CD4-positive, alpha-beta T cell treated with Interleukin-15 for 1 hour (primary cell): ENCODE measurements at regions not wholly inside any gene's neighbourhood (a gene's known extent, or its start where the extent isn't known, plus 50 kb on each side); places are given as distances from the start of the nearest gene placed in this dataset.
"Not testable (repeated sequence)": the region's sequence is repeated elsewhere in the genome, so short reads cannot be mapped to it uniquely, and the experiment has no call there.

Source experiments
- DNase-seq: peaks from one replicate; pipeline ENCODE4 v3.0.0-alpha.2; 2020

DNA sequence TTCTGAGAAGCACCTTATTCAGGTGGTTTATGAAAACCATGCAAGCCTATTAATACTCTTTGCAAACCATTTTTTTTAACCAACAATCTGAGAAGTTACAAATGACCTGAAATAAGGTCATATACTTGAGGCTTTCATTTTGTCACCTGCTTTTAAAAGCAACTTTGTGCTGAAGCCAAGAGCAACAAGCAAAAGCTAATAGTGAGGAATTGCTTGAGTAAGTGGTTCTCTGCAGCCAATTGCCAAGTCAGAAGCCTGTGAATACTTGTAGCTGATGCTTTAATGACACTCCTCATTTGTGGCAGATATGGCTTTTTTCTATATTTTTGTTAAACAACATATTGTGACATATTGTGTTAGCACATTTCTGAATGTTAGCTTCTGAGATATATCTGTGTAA, 126.7 kb upstream of the ZNF608 start:
- DNase-seq = no peak

DNA sequence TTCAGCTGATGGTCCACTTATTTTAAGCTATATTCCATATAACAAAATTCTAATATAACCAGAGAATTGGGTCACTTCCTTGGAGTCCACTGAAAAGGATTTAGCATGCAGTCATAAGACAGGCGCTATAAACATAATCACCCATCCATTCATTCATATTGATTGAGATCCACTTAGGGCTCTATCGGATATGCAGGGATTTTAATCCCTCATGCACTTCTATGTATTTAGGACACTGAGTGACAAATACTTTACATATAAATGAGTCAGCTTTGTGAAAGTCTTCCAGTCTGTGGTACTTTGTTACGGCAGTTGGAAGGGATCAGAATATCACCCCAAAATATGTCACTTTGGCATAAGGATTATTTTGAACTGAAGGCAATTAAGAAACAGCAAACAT, 127.3 kb upstream of the ZNF608 start:
- no peak for DNase-seq

DNA sequence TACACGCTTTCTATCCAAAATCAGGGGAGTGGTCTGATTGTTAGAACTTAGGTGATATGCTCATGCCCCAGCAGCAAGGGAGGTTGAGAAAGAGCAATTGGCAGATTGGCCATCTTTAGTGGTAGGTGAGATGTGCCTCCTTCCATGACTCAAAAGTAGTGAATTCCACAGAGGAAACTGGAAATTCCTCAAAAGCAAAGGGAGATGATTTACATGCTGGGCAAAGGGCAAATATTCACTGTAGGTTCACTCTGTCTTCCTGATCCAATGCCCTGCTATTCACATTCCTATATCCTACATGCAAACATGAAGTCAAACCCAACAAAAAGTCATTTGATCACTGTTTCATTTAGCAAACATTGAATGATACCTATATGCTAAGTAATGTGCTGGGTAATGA, 130.1 kb upstream of the ZNF608 start:
- DNase-seq = no peak

DNA sequence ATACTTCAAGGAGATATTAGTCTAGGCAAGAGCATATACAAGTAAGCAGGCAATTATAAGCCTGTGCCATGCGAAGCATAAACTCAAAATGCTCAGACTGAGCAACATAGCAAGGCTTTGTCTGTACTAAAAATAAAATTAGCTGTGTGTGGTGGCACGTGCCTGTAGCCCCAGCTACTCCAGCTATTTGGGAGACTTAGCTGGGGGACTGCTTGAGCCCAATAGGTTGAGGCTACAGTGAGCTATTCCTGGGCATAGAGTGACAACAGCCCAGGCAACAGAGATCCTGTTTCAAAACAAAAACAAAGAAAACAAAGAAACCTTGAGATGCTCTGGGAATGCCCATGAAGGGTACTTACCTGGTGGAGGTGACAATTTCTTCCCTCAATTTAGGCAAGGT, 130.5 kb upstream of the ZNF608 start:
- DNase-seq = no peak

DNA sequence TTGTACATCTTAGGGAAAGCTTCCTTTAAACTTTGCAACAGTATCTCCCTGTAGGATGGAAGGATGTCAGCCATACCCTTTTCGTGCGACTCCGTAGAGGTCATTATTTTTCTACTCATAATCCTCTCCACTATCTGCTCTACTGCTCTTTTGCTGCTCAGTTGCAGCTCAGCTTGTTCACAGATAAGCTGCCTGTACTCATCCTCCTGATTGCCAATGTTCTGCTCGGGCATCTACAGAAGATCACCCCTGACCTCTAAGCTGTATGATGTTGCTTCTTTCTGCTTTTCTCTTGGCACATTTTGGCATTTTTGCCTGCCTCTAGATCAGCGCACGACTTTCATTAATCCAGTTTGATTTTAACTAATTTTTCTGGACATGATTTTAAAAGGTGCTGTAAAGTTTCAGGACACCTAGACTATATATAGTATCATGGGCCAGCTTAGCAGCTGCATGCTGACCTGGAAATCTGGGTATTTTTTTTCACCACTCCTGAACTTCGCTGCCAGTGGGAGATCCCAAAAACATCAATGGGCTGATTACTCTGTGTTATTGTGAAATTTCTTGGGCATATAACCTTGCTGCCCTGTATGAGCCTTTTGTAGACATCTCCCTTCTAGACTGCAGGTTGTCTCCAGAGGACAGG, 131.2 kb upstream of the ZNF608 start:
- DNase-seq = no peak

DNA sequence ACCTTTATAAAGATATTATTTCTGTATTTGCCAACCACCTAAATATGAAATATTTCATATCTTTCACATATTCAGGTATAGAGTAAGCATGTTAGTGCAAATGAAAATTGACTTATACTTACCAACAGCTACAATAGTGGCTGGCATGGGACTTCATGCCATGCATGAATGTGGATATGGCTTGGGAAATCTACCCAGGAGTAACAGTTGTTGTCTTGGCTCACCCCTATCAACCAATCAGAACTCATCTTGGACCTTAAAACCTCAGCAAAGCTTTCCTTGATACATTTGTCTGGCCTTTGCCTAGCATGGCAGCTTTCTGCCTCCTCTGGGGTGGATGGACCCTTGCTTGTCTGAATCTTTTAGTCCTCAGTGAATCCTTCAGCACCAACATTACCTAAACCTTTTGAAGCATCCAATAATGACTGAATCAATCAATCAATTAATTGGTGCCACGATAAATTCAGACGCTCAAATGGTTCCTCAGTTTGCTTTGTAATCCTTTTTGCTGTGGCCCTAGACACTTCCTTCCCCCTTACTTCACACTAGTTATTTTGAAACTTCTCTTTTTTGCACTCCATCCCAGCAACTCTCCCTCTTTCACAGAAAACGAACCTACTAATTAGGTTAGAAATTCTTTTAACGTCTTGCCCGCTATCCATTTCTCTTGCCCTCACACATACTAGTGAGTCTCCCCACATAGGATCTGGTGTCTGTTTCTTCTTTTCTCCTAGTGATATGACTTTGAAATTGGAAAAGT, 132.3 kb upstream of the ZNF608 start:
- DNase-seq = no peak

DNA sequence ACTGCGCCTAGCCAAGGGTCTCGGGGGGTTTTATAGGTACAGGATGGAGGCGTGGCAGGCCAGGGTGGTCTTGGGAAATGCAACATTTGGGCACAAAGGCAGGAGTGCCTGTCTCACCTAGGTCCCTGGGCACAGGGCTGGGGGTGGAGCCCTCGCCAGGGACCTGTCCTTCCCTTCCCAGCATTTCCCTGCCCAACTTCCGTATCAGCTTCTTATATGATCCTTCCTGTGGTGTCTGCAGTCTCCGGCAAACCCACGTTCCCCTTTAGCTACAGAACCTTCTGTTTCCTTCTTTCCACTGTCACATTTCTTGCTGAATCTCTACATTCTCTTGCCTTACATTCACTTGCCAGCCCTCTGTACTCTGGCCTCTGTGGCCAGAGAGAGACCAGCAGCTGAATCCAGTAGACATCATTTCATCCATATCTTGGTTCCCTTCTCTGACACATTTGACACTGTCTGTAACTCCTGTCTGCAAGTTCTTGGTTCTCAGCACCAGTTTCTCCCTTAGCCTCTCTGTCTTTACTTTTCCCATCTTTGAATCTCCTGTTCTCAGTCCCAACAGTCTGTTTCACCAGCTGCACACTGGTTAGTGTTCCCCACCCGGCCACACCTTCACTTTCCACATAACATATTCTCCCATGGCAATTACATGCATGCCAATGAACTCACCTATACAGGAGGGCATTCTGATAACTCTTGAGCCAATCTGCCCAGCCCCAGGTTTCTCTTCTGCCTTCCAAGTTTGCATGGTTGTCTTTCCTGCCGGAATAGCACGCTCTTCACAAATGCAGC, 134.7 kb upstream of the ZNF608 start:
- no peak for DNase-seq

DNA sequence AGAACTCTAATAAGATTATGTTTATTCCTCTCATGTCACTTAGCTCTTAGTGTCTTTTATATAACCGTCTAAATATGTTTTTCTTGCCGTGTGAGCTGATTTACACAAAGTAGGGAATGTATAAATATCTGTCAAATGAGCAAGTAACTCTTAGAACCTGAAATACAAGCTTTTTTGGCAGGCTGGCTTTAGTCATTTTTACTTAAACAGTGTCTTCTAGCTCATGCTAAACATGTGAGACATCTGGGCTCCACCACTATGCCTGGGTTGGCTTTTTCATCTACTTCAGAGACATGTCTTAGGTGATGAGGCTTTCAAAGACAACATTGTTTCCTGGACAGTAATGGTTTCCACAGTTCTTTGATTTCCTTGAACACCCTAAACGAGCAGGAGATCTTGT, 137.2 kb upstream of the ZNF608 start:
- DNase-seq = no peak

DNA sequence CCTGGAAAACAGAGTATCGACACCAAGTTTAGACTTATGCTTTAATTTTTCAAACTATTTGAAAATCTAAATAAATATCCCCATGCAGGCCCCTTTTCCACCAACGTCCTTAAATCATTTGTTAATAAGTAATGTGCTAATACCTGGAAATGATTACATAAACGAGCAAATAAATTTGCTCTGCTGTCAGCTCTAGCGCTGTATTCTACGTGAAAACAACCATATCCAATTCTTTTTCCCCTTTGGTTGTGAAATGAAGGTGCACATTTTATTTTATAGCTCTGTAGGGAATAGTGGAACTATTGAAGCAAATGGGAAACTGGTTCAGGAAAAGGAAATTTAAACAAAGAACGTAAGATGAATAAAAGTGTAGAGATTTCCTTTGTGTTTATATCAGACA, 137.7 kb upstream of the ZNF608 start:
- no peak for DNase-seq

DNA sequence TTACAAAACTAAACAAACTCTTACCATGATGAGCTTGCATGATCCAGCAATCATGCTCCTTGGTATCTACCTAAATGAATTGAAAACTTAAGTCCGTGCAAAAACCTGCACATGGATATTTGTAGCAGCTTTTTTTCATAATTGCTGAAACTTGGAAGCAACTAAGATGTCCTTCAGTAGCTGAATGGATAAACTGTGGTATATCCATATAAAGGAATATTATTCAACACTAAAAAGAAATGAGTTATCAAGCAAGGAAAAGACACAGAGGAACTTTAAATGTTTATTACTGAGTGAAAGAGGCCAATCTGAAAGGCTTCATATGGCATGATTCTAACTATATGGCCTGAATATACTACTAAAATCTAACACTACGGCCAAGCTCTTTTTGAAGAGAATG, 139.1 kb upstream of the ZNF608 start:
- no peak for DNase-seq

DNA sequence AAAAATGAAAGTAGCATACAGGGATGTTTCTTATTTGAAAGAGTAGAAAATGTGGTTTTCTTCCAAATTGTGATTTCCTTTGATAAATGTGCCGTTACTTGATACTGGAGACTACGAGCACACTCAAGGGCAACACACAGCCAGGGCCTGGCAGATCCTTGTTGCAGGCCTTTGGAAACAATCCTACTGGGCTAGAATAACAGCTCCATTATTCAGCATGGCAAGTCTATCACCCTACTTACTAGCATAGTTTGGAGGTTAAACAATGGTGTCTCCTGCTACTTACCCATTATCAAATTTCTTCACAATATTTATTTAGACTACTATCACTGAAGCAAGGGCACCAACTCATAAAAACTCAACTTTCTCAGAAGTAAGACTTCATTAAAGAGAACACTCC, 140.8 kb upstream of the ZNF608 start:
- DNase-seq = no peak

DNA sequence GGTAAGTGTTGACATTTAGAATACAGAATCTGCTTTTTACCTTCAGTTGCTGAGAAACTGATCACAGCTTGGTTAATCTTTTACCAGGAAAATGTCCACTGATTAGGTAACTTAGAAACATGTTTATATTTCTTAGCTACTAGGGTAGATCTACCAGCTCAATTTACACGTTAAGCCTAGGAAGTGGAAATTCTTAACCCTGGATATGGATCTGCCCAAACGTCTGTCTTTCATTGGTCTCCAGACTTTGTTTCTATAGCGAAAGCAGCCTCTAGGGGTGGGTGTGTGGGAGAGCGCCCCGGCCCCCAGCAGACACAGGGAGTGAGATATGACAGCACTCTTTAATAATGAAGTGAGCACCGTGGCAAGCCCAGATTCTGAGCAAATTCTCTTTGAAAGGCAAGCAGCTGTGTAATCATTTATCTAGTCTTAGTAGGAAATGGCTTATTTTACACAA, 141.6 kb upstream of the ZNF608 start:
- DNase-seq = no peak

DNA sequence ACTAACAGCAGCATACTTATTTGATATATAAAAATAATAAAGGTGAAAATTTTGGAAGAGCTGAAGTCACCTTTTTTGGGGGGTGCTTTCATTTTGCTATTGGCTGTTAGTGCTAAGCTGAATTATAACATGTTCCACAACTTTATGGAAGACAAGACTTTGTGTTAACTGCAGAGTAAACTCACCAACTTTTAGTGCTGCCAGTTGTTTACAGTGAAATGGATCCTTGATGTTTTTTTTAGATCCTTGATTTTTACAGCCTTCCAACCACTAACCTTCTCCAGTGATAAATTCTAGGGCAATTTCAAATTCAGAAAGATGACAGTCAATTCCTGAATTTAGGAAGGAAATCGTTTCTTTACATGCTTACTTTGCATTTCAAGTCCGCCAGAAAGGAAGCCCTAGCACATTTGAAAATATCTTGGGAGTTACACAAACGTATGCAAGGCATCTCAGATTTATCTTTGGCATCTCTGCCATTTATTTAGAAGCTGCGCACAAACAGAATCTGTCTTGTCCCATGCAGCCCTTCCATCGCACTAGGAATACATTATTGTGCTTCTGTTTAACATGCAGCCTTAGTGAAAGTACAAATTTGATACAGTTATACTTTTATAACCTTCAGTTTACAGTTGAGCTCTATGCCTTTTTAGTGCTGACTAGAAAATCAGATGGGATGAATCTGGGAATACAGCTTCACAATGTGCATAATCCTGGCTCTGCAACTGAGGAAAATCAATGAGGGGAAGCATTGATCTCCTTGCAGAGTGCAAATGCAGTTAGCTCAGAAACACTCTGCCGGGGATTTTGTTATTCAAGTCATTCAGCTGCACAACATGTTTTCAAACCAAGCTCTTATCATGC, 142.4 kb upstream of the ZNF608 start:
- no peak for DNase-seq

DNA sequence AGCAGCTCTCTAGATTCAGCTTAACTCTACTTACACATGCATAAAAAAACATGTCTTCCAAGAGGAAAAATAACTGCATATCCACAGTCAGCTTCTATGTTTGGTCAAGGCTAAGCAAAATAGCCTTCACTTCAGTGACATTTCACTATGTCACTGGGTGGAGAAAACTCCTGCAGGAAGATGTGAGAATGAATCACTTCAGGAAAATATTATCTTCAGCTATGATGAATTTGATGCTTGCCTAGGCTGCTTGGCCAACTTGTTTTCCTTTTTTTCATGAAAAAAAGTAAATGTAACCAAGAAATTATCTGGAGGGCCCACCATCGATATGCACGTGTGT, 143.0 kb upstream of the ZNF608 start:
- DNase-seq = no peak

DNA sequence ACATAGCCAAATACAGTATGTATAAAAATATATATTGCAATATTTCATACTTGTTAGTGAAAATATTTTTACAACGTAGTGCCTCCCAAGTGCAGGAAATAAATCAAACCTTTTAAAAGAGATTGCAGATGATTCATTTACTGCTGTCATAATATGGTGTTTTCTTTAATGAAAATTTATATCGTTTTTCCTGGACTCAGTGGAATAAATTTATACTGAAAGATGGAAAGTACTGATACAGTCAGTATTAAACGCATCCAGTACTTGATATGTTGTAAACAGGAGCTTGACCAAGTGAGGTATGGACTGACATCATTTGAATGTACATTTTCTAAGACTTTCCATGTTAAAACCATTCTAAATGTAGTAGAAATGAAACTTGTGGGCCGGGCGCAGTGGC, 143.4 kb upstream of the ZNF608 start:
- no peak for DNase-seq

DNA sequence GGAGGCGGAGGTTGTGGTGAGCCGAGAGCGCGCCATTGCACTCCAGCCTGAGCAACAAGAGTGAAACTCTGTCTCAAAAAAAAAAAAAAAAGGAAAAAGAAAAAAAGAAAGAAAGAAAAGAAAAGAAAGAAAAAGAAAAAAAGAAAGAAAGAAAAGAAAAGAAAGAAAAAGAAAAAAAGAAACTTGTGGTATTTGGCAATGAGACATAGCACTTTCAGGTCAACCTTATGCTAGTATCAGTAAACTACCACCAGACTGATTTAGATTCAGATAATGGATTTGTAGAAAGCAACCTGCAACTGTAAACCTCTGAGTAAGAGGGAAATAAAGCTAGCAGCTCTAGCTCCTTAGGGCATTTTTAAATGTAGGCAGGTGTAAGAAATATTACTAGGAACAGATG, 144.0 kb upstream of the ZNF608 start:
- not testable (repeated sequence) for DNase-seq

DNA sequence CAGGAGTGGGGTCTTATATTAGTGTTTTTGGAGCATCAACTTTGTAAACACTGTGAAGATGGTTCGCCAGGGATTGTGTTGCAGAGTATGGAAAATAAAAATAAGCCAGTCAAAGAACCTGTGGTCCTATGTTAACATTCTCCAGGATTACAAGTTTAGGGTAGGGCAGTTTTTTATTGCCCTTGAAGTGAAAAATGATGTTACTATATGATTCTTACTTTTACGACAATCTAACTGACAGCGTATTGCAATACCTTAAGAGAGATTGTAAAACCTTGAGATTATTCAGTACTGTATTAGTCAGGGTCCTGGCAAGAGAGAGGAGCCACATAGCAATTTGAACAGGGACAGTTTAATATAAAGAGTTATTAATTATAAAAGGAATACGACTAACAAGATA, 144.7 kb upstream of the ZNF608 start:
- DNase-seq = no peak

DNA sequence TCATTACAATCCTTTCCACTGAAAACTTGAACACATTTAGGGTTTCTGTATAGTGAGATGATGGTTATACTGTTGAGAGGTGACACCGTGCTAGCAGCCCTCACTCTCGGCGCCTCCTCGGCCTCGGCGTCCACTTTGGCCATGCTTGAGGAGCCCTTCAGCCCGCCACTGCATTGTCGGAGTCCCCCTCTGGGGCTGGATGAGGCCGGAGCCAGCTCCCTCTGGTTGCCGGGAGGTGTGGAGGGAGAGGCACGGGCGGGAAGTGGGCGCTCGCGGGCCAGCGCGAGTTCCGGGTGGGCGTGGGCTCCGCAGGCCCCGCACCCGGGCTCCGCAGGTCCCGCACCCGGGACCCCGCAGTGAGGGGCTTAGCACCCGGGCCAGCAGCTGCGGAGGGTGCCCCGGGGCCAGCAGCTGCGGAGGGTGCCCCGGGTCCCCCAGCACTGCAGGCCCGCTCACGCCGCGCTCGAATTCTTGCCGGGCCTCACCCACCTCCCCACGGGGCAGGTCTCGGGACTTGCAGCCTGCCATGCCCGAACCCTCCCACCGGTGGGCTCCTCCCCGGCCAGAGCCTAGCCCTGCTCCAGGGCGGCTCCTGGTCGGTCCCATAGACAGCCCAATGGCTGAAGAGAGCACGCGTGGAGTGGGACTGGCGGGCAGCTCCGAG, 145.9 kb upstream of the ZNF608 start:
- DNase-seq = no peak

DNA sequence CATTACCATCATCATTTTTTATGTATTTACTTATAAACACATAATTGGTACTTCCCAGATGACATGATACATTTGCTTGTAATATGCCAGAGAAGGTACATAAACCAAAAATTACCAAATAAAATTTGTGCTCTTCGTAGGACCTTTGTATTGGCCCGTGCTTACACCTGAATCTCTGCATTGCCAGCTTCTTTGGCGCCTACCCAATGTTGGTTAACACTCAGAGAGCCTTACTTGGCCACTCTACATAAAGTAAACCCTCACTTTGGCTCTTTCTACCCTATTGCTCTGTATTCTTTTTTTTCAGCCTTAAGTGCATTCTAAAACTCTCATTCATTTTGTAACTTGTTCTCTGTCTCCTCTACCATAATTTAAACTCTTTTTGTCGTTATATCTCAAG, 148.1 kb upstream of the ZNF608 start:
- DNase-seq = no peak

DNA sequence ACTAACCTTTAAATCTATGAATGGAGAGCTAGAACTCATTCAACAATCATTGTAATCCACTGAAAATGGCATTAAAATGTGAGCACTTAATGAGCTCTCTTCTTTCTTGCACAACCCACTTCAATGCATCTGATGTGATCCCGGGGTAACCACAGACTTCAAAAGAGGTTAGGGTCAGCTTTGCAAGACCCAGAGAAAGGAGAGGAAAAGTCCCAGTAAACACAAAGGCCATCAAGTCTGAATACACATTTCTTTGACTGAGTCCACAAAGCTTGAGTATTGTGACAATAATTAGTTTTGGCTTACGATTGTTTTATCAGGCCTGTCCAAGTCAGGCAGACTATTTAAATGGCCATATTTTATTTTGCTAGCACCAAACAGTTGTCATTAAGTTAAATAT, 148.8 kb upstream of the ZNF608 start:
- no peak for DNase-seq

DNA sequence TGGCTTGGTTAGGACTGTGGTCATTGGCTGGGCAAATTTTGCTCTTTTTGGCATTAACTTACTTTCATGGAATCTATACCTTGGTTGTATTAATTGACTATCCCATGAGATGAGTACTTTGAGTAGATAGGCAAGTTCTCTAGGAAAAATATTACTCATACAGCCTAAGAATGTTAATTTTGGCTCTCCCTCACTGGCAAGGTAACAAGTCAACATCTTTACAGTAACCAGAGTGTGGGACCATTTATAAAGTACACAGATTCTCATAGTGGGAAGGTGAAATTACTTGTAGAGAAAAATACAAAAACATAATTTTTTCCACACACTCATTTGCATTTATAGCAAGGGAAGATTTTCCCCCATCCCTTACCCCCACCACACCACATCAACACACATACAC, 154.6 kb upstream of the ZNF608 start:
- no peak for DNase-seq

DNA sequence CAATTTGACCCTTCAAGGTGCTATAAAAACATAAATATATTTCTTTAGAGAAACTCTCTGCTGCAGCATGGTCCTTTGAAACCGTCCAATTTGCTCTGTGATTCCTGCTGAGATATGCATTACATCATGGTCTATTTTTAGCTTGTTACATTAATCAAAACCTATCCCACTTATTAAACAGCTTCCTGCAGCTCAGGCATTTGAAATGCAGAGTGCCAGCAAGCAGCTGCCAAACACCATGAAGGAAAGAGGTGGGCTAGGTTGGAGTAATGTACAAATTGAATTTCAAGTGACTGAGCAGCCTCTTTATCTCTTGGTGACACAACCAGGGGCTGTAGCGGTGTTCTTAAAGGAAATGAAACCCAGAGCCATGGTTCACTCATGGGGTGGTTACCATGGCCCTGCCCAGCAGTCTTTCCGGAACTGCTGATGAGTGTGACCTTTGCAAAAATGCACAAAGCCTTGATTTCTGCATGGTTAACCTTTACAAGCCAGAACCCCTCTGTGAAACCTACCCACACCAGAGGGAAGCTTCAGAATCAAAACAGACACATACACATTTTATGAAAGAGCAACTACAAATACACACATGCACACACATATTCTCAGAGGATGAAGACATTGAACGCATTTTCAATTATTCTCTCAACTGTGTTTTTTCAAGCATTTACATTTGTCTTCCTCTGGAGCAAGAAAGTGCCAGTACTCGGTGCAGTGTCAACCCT, 155.8 kb upstream of the ZNF608 start:
- DNase-seq = peak; percentile 53
